Calu3 (cell line): ENCODE measurements at regions not wholly inside any gene's neighbourhood (a gene's known extent, or its start where the extent isn't known, plus 50 kb on each side); places are given as distances from the start of the nearest gene placed in this dataset.

Source experiments
- BruUV-seq: library from RNA; stranded (reverse); fragments of 400-500 nt; replicated peaks from 2 replicates; lab custom pipeline; 2021; lab: Mats Ljungman, UMichigan
- CTCF ChIA-PET: fragments of 300-600 bp; sonication (Branson Sonifier 250); formaldehyde crosslinking; loops from one replicate; lab custom pipeline; 2022; ENCODE audit warnings: antibody characterized with exemption; lab: Charles Lee
- DNase-seq: peaks from one replicate; pipeline ENCODE4 v3.0.0; 2022
- H3K27ac Mint-ChIP-seq: one replicate; pipeline ENCODE4 v1.8.0; 2022; ENCODE audit warnings: mixed read lengths; ENCODE audit not compliant: unreplicated experiment
- H3K27me3 Mint-ChIP-seq: one replicate; pipeline ENCODE4 v1.8.0; 2022; ENCODE audit warnings: mixed read lengths; ENCODE audit not compliant: unreplicated experiment
- H3K36me3 Mint-ChIP-seq: one replicate; pipeline ENCODE4 v1.8.0; 2022; ENCODE audit warnings: mild to moderate bottlenecking, moderate library complexity, mixed read lengths; ENCODE audit not compliant: insufficient read depth, unreplicated experiment
- H3K4me1 Mint-ChIP-seq: one replicate; pipeline ENCODE4 v1.8.0; 2022; ENCODE audit warnings: mild to moderate bottlenecking, low read depth, mixed read lengths; ENCODE audit not compliant: unreplicated experiment
- H3K4me3 Mint-ChIP-seq: one replicate; pipeline ENCODE4 v1.8.0; 2022; ENCODE audit warnings: mild to moderate bottlenecking, low read depth, moderate library complexity, mixed read lengths; ENCODE audit not compliant: unreplicated experiment
- H3K9me3 Mint-ChIP-seq: one replicate; pipeline ENCODE4 v1.8.0; 2022; ENCODE audit warnings: low read depth, mixed read lengths; ENCODE audit not compliant: unreplicated experiment
- intact Hi-C: fragments of 100-400 bp; cut with micrococcal nuclease; formaldehyde crosslinking; loops from one replicate; pipeline ENCODE4 v1.10.0; 2022; ENCODE audit not compliant: unreplicated experiment
- TF ChIP-seq, protein P1 (sequence below): fragments of 200-600 bp; IDR thresholded peaks from one replicate; pipeline ENCODE4 v1.8.0; 2022; ENCODE audit warnings: antibody characterized with exemption; ENCODE audit not compliant: unreplicated experiment

DNA sequence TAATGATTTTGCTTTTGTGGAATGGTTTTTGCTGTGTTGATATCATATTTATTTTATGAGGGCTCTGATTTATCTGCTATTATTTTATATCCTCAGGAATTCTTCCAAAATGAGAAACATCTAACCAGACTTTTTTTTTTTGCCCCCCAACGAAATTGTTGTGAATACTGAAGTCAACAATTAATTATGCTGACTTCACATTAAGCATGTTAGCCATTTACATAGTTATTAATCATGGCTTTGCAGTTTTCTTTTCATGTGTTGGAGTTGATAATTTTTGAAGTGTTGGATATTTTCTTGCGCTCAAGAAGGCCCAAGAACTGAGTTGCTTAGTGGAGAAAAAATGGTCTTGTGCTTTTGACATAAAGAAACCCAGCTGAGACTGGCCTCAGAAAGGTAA lies 246.6 kb upstream of the CRY1 start:
- H3K27me3 Mint-ChIP-seq: peaks cover 42% of the 10 kb centered on the region
- intact Hi-C loops: no loop called here
- no peaks in the 10 kb centered on the region for H3K36me3 Mint-ChIP-seq
- H3K9me3 Mint-ChIP-seq: peaks cover 3% of the 10 kb centered on the region
- no peak overlapping the region for H3K4me3 Mint-ChIP-seq
- H3K4me1 Mint-ChIP-seq: no peaks in the 10 kb centered on the region
- no peak for DNase-seq
- TF ChIP-seq, protein P1, sequence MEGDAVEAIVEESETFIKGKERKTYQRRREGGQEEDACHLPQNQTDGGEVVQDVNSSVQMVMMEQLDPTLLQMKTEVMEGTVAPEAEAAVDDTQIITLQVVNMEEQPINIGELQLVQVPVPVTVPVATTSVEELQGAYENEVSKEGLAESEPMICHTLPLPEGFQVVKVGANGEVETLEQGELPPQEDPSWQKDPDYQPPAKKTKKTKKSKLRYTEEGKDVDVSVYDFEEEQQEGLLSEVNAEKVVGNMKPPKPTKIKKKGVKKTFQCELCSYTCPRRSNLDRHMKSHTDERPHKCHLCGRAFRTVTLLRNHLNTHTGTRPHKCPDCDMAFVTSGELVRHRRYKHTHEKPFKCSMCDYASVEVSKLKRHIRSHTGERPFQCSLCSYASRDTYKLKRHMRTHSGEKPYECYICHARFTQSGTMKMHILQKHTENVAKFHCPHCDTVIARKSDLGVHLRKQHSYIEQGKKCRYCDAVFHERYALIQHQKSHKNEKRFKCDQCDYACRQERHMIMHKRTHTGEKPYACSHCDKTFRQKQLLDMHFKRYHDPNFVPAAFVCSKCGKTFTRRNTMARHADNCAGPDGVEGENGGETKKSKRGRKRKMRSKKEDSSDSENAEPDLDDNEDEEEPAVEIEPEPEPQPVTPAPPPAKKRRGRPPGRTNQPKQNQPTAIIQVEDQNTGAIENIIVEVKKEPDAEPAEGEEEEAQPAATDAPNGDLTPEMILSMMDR: no peak
- no peak overlapping the region for H3K27ac Mint-ChIP-seq
- CTCF ChIA-PET: interaction anchor here (0.7 kb wide), 1 partner anchor 15 kb away, joined by 4 read pairs; no protein-coding TSS in a partner anchor
- no TSS peak for BruUV-seq

DNA sequence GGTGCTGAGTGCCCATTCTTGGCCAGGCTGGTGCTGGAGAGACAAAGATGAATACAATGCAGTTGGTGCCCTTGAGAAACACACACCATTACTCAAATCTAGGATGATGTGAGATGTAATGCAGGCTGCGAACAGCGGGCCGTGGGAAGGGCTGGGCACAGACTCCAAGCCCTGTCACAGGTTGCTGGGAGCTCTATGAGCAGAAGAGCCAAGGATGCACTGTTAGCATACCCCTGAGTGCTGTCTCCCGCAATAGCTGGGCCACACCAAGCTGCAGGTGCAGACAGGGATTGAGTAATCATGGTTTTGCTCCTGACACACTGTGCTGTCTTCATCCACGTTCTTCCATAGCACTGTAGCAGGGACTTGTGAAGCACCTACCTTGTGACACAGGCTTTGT lies 247.5 kb upstream of the CRY1 start:
- CTCF ChIA-PET: interaction anchor here (0.6 to 1.6 kb wide), 3 partner anchors 14 to 1754 kb away, joined by 3 to 5 read pairs (median 3); no protein-coding TSS in a partner anchor
- Mint-ChIP-seq H3K36me3 (no peaks in the 10 kb centered on the region), H3K27me3 (peaks cover 32% of the 10 kb centered on the region), H3K4me1 (no peaks in the 10 kb centered on the region), H3K9me3 (peaks cover under 1% of the 10 kb centered on the region), H3K27ac (no peak overlapping the region), H3K4me3 (no peak overlapping the region)
- TF ChIP-seq, protein P1: no peak
- intact Hi-C loops: no loop called here
- no peak for DNase-seq
- BruUV-seq: no TSS peak

- BruUV-seq: no TSS peak
- peaks cover 19% of the 10 kb centered on the region for H3K4me1 Mint-ChIP-seq
- H3K27ac Mint-ChIP-seq: no peak overlapping the region
- TF ChIP-seq, protein P1: no peak
- H3K27me3 Mint-ChIP-seq: peaks cover 16% of the 10 kb centered on the region
- peaks cover 3% of the 10 kb centered on the region for H3K36me3 Mint-ChIP-seq
- CTCF ChIA-PET: no interaction called here
- no peak for DNase-seq
- intact Hi-C loops: no loop called here
- no peak overlapping the region for H3K4me3 Mint-ChIP-seq
- peaks cover 2% of the 10 kb centered on the region for H3K9me3 Mint-ChIP-seq
Observed at GRCh38 chr12:107344035-107344808, 250.9 kb upstream of the CRY1 start.

DNA sequence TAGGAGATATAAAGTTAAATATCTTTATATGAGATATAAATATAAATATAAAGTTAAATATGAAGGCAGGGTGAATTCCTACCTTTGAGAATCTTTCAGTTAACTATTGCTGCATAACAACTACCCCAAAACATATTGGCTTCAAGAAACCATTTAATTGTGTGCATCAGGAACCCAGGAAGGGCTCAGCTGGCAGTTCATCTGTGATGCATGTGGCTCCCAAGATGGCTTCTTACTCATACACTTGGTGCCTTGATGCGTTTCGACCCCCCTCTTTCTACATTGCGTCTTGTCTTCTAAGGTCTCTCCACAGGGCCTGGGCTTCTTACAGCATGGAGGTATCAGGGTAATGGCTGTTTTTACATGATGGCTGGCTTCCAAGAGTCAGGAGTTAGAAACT lies 253.9 kb upstream of the CRY1 start:
- no peak for DNase-seq
- Mint-ChIP-seq H3K27me3 (peaks cover 4% of the 10 kb centered on the region), H3K4me1 (peaks cover 34% of the 10 kb centered on the region), H3K27ac (no peak overlapping the region), H3K36me3 (peaks cover 5% of the 10 kb centered on the region), H3K9me3 (peaks cover 2% of the 10 kb centered on the region), H3K4me3 (no peak overlapping the region)
- intact Hi-C loops: no loop called here
- CTCF ChIA-PET: no interaction called here
- TF ChIP-seq, protein P1: no peak
- no TSS peak for BruUV-seq
